Neural crest cell (in vitro differentiated cells): ENCODE measurements at regions not wholly inside any gene's neighbourhood (a gene's known extent, or its start where the extent isn't known, plus 50 kb on each side); places are given as distances from the start of the nearest gene placed in this dataset.

Source experiments
- DNase-seq: peaks from one replicate; pipeline ENCODE4 v3.0.0; 2021; ENCODE audit warnings: low read depth, mixed read lengths, low spot score
- H3K27ac Mint-ChIP-seq: one replicate; pipeline ENCODE4 v1.8.0; 2021; ENCODE audit warnings: mild to moderate bottlenecking, mixed read lengths; ENCODE audit not compliant: unreplicated experiment
- H3K27me3 Mint-ChIP-seq: 2 replicates; pipeline ENCODE4 v1.8.0; 2021; ENCODE audit warnings: low read depth, mild to moderate bottlenecking, mixed read lengths
- H3K36me3 Mint-ChIP-seq: 2 replicates; pipeline ENCODE4 v1.8.0; 2021; ENCODE audit warnings: low read depth, mild to moderate bottlenecking, mixed read lengths
- H3K4me1 Mint-ChIP-seq: 2 replicates; pipeline ENCODE4 v1.8.0; 2021; ENCODE audit warnings: mixed read lengths
- H3K4me3 Mint-ChIP-seq: one replicate; pipeline ENCODE4 v1.8.0; 2021; ENCODE audit warnings: mild to moderate bottlenecking, mixed read lengths
- H3K9me3 Mint-ChIP-seq: 2 replicates; pipeline ENCODE4 v1.8.0; 2021; ENCODE audit warnings: mixed read lengths
- CTCF ChIP-seq: fragments of 200-600 bp; sonication (generic); conservative IDR thresholded peaks from 2 replicates; pipeline ENCODE4 v1.5.0; 2021; ENCODE audit warnings: antibody characterized with exemption, mild to moderate bottlenecking

GRCh38 chr6:11894212-11894611, 115.6 kb upstream of the ADTRP start:
- Mint-ChIP-seq H3K27me3 (no peaks in the 10 kb centered on the region), H3K27ac (no peak overlapping the region), H3K4me3 (no peak overlapping the region), H3K36me3 (peaks cover 2% of the 10 kb centered on the region), H3K4me1 (no peaks in the 10 kb centered on the region), H3K9me3 (peaks cover 7% of the 10 kb centered on the region)
- DNase-seq, result no peak
- no peak for TF ChIP-seq CTCF

- H3K4me3 Mint-ChIP-seq, result no peak overlapping the region
- H3K9me3 Mint-ChIP-seq, result peaks cover 3% of the 10 kb centered on the region
- H3K27me3 Mint-ChIP-seq, result no peaks in the 10 kb centered on the region
- H3K4me1 Mint-ChIP-seq, result no peaks in the 10 kb centered on the region
- no peak for DNase-seq
- H3K36me3 Mint-ChIP-seq, result peaks cover 2% of the 10 kb centered on the region
- no peak for TF ChIP-seq CTCF
- no peak overlapping the region for H3K27ac Mint-ChIP-seq
Measured at GRCh38 chr6:11891547-11891946, 112.9 kb upstream of the ADTRP start.

- peaks cover 3% of the 10 kb centered on the region for H3K9me3 Mint-ChIP-seq
- TF ChIP-seq CTCF, result no peak
- DNase-seq, result no peak
- no peaks in the 10 kb centered on the region for H3K4me1 Mint-ChIP-seq
- H3K4me3 Mint-ChIP-seq, result no peak overlapping the region
- H3K27ac Mint-ChIP-seq, result no peak overlapping the region
- H3K27me3 Mint-ChIP-seq, result no peaks in the 10 kb centered on the region
- H3K36me3 Mint-ChIP-seq, result peaks cover 2% of the 10 kb centered on the region
Measured at GRCh38 chr6:11890849-11891248, 112.2 kb upstream of the ADTRP start.

- no peak for DNase-seq
- Mint-ChIP-seq H3K4me3 (no peak overlapping the region), H3K4me1 (no peaks in the 10 kb centered on the region), H3K9me3 (no peaks in the 10 kb centered on the region), H3K27ac (no peak overlapping the region), H3K27me3 (no peaks in the 10 kb centered on the region), H3K36me3 (no peaks in the 10 kb centered on the region)
- TF ChIP-seq CTCF, result no peak
Measured at GRCh38 chr6:11890209-11890608, 111.6 kb upstream of the ADTRP start.

GRCh38 chr6:11889572-11889971, 111.0 kb upstream of the ADTRP start:
- TF ChIP-seq CTCF, result no peak
- Mint-ChIP-seq H3K27ac (no peak overlapping the region), H3K4me3 (no peak overlapping the region), H3K4me1 (no peaks in the 10 kb centered on the region), H3K9me3 (no peaks in the 10 kb centered on the region), H3K36me3 (no peaks in the 10 kb centered on the region), H3K27me3 (no peaks in the 10 kb centered on the region)
- DNase-seq, result no peak

- Mint-ChIP-seq H3K4me3 (no peak overlapping the region), H3K27ac (no peak overlapping the region), H3K9me3 (no peaks in the 10 kb centered on the region), H3K36me3 (no peaks in the 10 kb centered on the region), H3K4me1 (no peaks in the 10 kb centered on the region), H3K27me3 (no peaks in the 10 kb centered on the region)
- no peak for DNase-seq
- TF ChIP-seq CTCF, result no peak
Measured at GRCh38 chr6:11888727-11889126, 110.1 kb upstream of the ADTRP start.
